HUES48 (cell line): ENCODE measurements at regions not wholly inside any gene's neighbourhood (a gene's known extent, or its start where the extent isn't known, plus 50 kb on each side); places are given as distances from the start of the nearest gene placed in this dataset.

Experiments
- H3K27ac ChIP-seq: one replicate; pipeline ENCODE4 v1.7.0; 2013; ENCODE audit warnings: low read depth, low read length, inconsistent platforms
- H3K27me3 ChIP-seq: 2 replicates; pipeline ENCODE4 v1.6.1; 2013; ENCODE audit warnings: mild to moderate bottlenecking, low read length; ENCODE audit not compliant: control insufficient read depth, insufficient read depth
- H3K36me3 ChIP-seq: 2 replicates; pipeline ENCODE4 v1.6.1; 2013; ENCODE audit warnings: low read length; ENCODE audit not compliant: control insufficient read depth, insufficient read depth
- H3K4me1 ChIP-seq: 2 replicates; pipeline ENCODE4 v1.6.1; 2013; ENCODE audit warnings: mild to moderate bottlenecking, low read length; ENCODE audit not compliant: control insufficient read depth, insufficient read depth
- H3K4me3 ChIP-seq: 2 replicates; pipeline ENCODE4 v1.5.1; 2013; ENCODE audit warnings: mild to moderate bottlenecking, low read depth, low read length
- H3K9ac ChIP-seq: 2 replicates; pipeline ENCODE4 v1.6.1; 2013; ENCODE audit warnings: mild to moderate bottlenecking, low read depth, low read length, moderate library complexity
- H3K9me3 ChIP-seq: 2 replicates; pipeline ENCODE4 v1.6.1; 2013; ENCODE audit warnings: low read length; ENCODE audit not compliant: control insufficient read depth, insufficient read depth

GRCh38 chr11:69981119-69981784 is 96.9 kb upstream of the ANO1 start:
- Histone ChIP-seq H3K4me3 (no peak overlapping the region), H3K36me3 (no peaks in the 10 kb centered on the region), H3K27ac (no peak overlapping the region), H3K27me3 (peaks cover 33% of the 10 kb centered on the region), H3K4me1 (peaks cover 39% of the 10 kb centered on the region), H3K9ac (no peak overlapping the region), H3K9me3 (no peaks in the 10 kb centered on the region)

- Histone ChIP-seq H3K36me3 (no peaks in the 10 kb centered on the region), H3K27me3 (peaks cover 50% of the 10 kb centered on the region), H3K4me1 (peaks cover 39% of the 10 kb centered on the region), H3K9ac (no peak overlapping the region), H3K9me3 (no peaks in the 10 kb centered on the region), H3K4me3 (no peak overlapping the region), H3K27ac (peak overlapping the region; percentile 28)
These were observed 95.2 kb upstream of the ANO1 start for GRCh38 chr11:69982690-69983570.

- Histone ChIP-seq H3K27ac (no peak overlapping the region), H3K9me3 (no peaks in the 10 kb centered on the region), H3K4me1 (peaks cover 39% of the 10 kb centered on the region), H3K27me3 (peaks cover 56% of the 10 kb centered on the region), H3K36me3 (no peaks in the 10 kb centered on the region), H3K9ac (no peak overlapping the region), H3K4me3 (no peak overlapping the region)
These were observed 94.6 kb upstream of the ANO1 start for GRCh38 chr11:69983571-69983877.

- Histone ChIP-seq H3K4me1 (peaks cover 38% of the 10 kb centered on the region), H3K27ac (no peak overlapping the region), H3K4me3 (0 out of 2 replicates have a peak overlapping the region, but pooled peaks have one; percentile 64)
These were observed 94.1 kb upstream of the ANO1 start for GRCh38 chr11:69983897-69984438.

GRCh38 chr11:69984457-69985261 is 93.5 kb upstream of the ANO1 start:
- peaks cover 67% of the 10 kb centered on the region for H3K27me3 ChIP-seq
- peak overlapping the region; percentile 64; the same call in 1 of the 2 replicates for H3K4me3 ChIP-seq
- H3K4me1 ChIP-seq, result peaks cover 32% of the 10 kb centered on the region
- H3K27ac ChIP-seq, result no peak overlapping the region
- no peaks in the 10 kb centered on the region for H3K36me3 ChIP-seq
- no peak overlapping the region for H3K9ac ChIP-seq
- no peaks in the 10 kb centered on the region for H3K9me3 ChIP-seq

More at GRCh38 chr11:69983897-69984438, 94.1 kb upstream of the ANO1 start:
- Histone ChIP-seq H3K36me3 (no peaks in the 10 kb centered on the region), H3K27me3 (peaks cover 60% of the 10 kb centered on the region), H3K9me3 (no peaks in the 10 kb centered on the region), H3K9ac (no peak overlapping the region)

GRCh38 chr11:69985331-69985640 is 92.8 kb upstream of the ANO1 start:
- Histone ChIP-seq H3K9ac (no peak overlapping the region), H3K4me1 (peaks cover 31% of the 10 kb centered on the region), H3K36me3 (no peaks in the 10 kb centered on the region), H3K9me3 (no peaks in the 10 kb centered on the region), H3K27ac (no peak overlapping the region), H3K27me3 (peaks cover 72% of the 10 kb centered on the region), H3K4me3 (peak overlapping the region; percentile 64)

GRCh38 chr11:69985641-69986439 is 92.3 kb upstream of the ANO1 start:
- no peak overlapping the region for H3K9ac ChIP-seq
- peaks cover 31% of the 10 kb centered on the region for H3K4me1 ChIP-seq
- no peak overlapping the region for H3K27ac ChIP-seq
- no peaks in the 10 kb centered on the region for H3K9me3 ChIP-seq
- H3K27me3 ChIP-seq, result peaks cover 72% of the 10 kb centered on the region
- H3K4me3 ChIP-seq, result peak overlapping the region; percentile 64
- no peaks in the 10 kb centered on the region for H3K36me3 ChIP-seq

GRCh38 chr11:69986440-69986787 is 91.7 kb upstream of the ANO1 start:
- H3K4me3 ChIP-seq, result peak overlapping the region; percentile 64; the same call in 1 of the 2 replicates

GRCh38 chr11:69986830-69987229 is 91.3 kb upstream of the ANO1 start:
- Histone ChIP-seq H3K36me3 (no peaks in the 10 kb centered on the region), H3K4me1 (peaks cover 31% of the 10 kb centered on the region), H3K27ac (no peak overlapping the region), H3K4me3 (no peak overlapping the region), H3K27me3 (peaks cover 72% of the 10 kb centered on the region), H3K9ac (no peak overlapping the region), H3K9me3 (no peaks in the 10 kb centered on the region)

More at GRCh38 chr11:69986440-69986787, 91.7 kb upstream of the ANO1 start:
- no peaks in the 10 kb centered on the region for H3K36me3 ChIP-seq
- no peak overlapping the region for H3K9ac ChIP-seq
- H3K9me3 ChIP-seq, result no peaks in the 10 kb centered on the region
- no peak overlapping the region for H3K27ac ChIP-seq
- H3K4me1 ChIP-seq, result peaks cover 31% of the 10 kb centered on the region
- peaks cover 72% of the 10 kb centered on the region for H3K27me3 ChIP-seq

GRCh38 chr11:69992026-69992425 is 86.1 kb upstream of the ANO1 start:
- no peaks in the 10 kb centered on the region for H3K9me3 ChIP-seq

More at GRCh38 chr11:69992026-69992425, 86.1 kb upstream of the ANO1 start:
- peaks cover 41% of the 10 kb centered on the region for H3K27me3 ChIP-seq
- H3K4me3 ChIP-seq, result no peak overlapping the region
- H3K4me1 ChIP-seq, result no peaks in the 10 kb centered on the region
- no peak overlapping the region for H3K9ac ChIP-seq
- H3K36me3 ChIP-seq, result no peaks in the 10 kb centered on the region
- no peak overlapping the region for H3K27ac ChIP-seq
